ENCODE measurements at regions not wholly inside any gene's neighbourhood (a gene's known extent, or its start where the extent isn't known, plus 50 kb on each side); places are given as distances from the start of the nearest gene placed in this dataset.

- Histone ChIP-seq H3F3A (ENCODE audit: insufficient read depth) (no peaks in the 10 kb centered on the region), H3K27ac (ENCODE audit: low read depth, low read length) (no peak overlapping the region), H2AFZ (ENCODE audit: low read depth, low read length, severe bottlenecking) (no peak overlapping the region), H3K9ac (ENCODE audit: low read length) (no peak overlapping the region), H3K79me2 (ENCODE audit: insufficient read depth, low read length) (no peaks in the 10 kb centered on the region), H3K9me2 (replicated peaks; ENCODE audit: insufficient read depth, low read length) (no peaks in the 10 kb centered on the region), H3K4me3 (ENCODE audit: insufficient read depth, low read length, poor library complexity, severe bottlenecking) (no peak overlapping the region), H4K20me1 (ENCODE audit: low read depth, low read length) (no peaks in the 10 kb centered on the region), H3K4me2 (ENCODE audit: low read depth, low read length, poor library complexity, severe bottlenecking) (no peak overlapping the region), H3K9me3 (ENCODE audit: insufficient read depth, low read length) (no peaks in the 10 kb centered on the region), H3K27me3 (ENCODE audit: low read length) (no peaks in the 10 kb centered on the region), H3K36me3 (ENCODE audit: low read length) (no peaks in the 10 kb centered on the region)
- TF ChIP-seq, protein P1, sequence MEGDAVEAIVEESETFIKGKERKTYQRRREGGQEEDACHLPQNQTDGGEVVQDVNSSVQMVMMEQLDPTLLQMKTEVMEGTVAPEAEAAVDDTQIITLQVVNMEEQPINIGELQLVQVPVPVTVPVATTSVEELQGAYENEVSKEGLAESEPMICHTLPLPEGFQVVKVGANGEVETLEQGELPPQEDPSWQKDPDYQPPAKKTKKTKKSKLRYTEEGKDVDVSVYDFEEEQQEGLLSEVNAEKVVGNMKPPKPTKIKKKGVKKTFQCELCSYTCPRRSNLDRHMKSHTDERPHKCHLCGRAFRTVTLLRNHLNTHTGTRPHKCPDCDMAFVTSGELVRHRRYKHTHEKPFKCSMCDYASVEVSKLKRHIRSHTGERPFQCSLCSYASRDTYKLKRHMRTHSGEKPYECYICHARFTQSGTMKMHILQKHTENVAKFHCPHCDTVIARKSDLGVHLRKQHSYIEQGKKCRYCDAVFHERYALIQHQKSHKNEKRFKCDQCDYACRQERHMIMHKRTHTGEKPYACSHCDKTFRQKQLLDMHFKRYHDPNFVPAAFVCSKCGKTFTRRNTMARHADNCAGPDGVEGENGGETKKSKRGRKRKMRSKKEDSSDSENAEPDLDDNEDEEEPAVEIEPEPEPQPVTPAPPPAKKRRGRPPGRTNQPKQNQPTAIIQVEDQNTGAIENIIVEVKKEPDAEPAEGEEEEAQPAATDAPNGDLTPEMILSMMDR (IDR thresholded peaks at IDR 0.05; ENCODE audit: insufficient read depth, low read length, poor library complexity, severe bottlenecking): no peak
- TF ChIP-seq EZH2phosphoT487 (conservative IDR thresholded peaks at IDR 0.05; ENCODE audit: low read length): no peak
Observed at GRCh38 chr4:174418640-174419212, 103.6 kb downstream of the HPGD start.

DNA sequence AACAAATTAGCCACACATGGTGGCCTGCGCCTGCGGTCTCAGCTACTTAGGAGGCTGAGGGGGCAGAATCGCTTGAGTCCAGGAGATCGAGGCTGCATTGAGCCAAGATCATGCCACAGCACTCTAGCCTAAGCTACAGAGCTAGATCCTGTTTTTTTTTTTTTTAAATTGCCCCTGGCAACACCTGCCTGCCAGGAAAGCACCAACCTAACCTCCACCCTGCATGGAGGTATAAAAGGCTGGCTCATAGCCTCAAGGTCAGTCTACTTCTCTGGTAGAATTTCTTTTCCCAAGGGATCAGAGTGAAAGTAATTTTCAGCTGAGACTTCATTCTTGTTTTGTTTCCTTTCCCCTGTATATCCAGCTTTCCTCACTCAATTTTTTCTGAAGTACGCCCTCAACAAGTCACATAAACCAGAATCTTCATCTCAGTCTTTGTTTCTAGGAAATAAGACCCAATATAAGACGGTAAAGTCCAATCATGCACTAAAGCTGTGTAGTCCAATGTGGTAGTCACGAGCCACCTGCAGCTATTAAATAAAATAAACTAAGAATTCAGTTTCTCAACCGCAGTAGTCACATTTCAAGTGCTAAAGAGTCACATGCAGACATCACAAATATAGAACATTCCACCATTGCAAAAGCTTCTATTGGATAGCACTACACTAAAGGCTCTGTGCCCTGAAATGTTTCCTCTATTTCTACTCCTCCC lies 113.3 kb downstream of the HPGD start:
- Histone ChIP-seq H3K4me2 (ENCODE audit: low read depth, low read length, poor library complexity, severe bottlenecking) (no peak overlapping the region), H3F3A (ENCODE audit: insufficient read depth) (no peaks in the 10 kb centered on the region), H2AFZ (ENCODE audit: low read depth, low read length, severe bottlenecking) (no peak overlapping the region), H3K9ac (ENCODE audit: low read length) (no peak overlapping the region), H3K36me3 (ENCODE audit: low read length) (no peaks in the 10 kb centered on the region), H4K20me1 (ENCODE audit: low read depth, low read length) (no peaks in the 10 kb centered on the region), H3K9me3 (ENCODE audit: insufficient read depth, low read length) (no peaks in the 10 kb centered on the region), H3K27ac (ENCODE audit: low read depth, low read length) (no peak overlapping the region), H3K9me2 (replicated peaks; ENCODE audit: insufficient read depth, low read length) (no peaks in the 10 kb centered on the region), H3K79me2 (ENCODE audit: insufficient read depth, low read length) (no peaks in the 10 kb centered on the region), H3K4me3 (ENCODE audit: insufficient read depth, low read length, poor library complexity, severe bottlenecking) (no peak overlapping the region), H3K27me3 (ENCODE audit: low read length) (no peaks in the 10 kb centered on the region)
- no peak for TF ChIP-seq EZH2phosphoT487 (conservative IDR thresholded peaks at IDR 0.05; ENCODE audit: low read length)
- TF ChIP-seq, protein P1 (IDR thresholded peaks at IDR 0.05; ENCODE audit: insufficient read depth, low read length, poor library complexity, severe bottlenecking): no peak

GRCh38 chr4:174406383-174406782 lies 115.9 kb downstream of the HPGD start:
- Histone ChIP-seq H3K4me3 (ENCODE audit: insufficient read depth, low read length, poor library complexity, severe bottlenecking) (no peak overlapping the region), H3K9me3 (ENCODE audit: insufficient read depth, low read length) (no peaks in the 10 kb centered on the region), H3K9ac (ENCODE audit: low read length) (no peak overlapping the region), H2AFZ (ENCODE audit: low read depth, low read length, severe bottlenecking) (no peak overlapping the region), H3K27ac (ENCODE audit: low read depth, low read length) (no peak overlapping the region), H4K20me1 (ENCODE audit: low read depth, low read length) (no peaks in the 10 kb centered on the region), H3K27me3 (ENCODE audit: low read length) (no peaks in the 10 kb centered on the region), H3K9me2 (replicated peaks; ENCODE audit: insufficient read depth, low read length) (no peaks in the 10 kb centered on the region), H3K79me2 (ENCODE audit: insufficient read depth, low read length) (no peaks in the 10 kb centered on the region), H3K36me3 (ENCODE audit: low read length) (no peaks in the 10 kb centered on the region), H3F3A (ENCODE audit: insufficient read depth) (no peaks in the 10 kb centered on the region), H3K4me2 (ENCODE audit: low read depth, low read length, poor library complexity, severe bottlenecking) (no peak overlapping the region)
- no peak for TF ChIP-seq EZH2phosphoT487 (conservative IDR thresholded peaks at IDR 0.05; ENCODE audit: low read length)
- TF ChIP-seq, protein P1 (IDR thresholded peaks at IDR 0.05; ENCODE audit: insufficient read depth, low read length, poor library complexity, severe bottlenecking): no peak

Data from SU-DHL-6 (cell line).